Mucosa of descending colon (tissue), 3 donors: ENCODE measurements at regions not wholly inside any gene's neighbourhood (a gene's known extent, or its start where the extent isn't known, plus 50 kb on each side); places are given as distances from the start of the nearest gene placed in this dataset.
"Not testable (repeated sequence)": the region's sequence is repeated elsewhere in the genome, so short reads cannot be mapped to it uniquely, and the experiment has no call there.

Source experiments
- ATAC-seq: fragments of 200-7000 bp; cut with Tn5 transposase; one replicate; pipeline ENCODE4 v1.9.1; 2020; ENCODE audit warnings: mild to moderate bottlenecking, moderate library complexity
- DNase-seq, 3 donors: peaks; one replicate each; pipeline ENCODE4 v3.0.0-alpha.2; 2020
- H3K36me3 ChIP-seq: fragments of 200-600 bp; one replicate; pipeline ENCODE4 v1.8.0; 2021; ENCODE audit warnings: low read depth, mild to moderate bottlenecking
- H3K4me1 ChIP-seq: fragments of 200-600 bp; one replicate; pipeline ENCODE4 v1.8.0; 2021; ENCODE audit warnings: low read depth, mild to moderate bottlenecking
- H3K4me3 ChIP-seq: fragments of 200-600 bp; one replicate; pipeline ENCODE4 v1.8.0; 2021; ENCODE audit warnings: mild to moderate bottlenecking
- H3K9me3 ChIP-seq: fragments of 200-600 bp; one replicate; pipeline ENCODE4 v1.8.0; 2021; ENCODE audit warnings: mild to moderate bottlenecking
- CTCF ChIP-seq: fragments of 200-600 bp; IDR thresholded peaks from one replicate; pipeline ENCODE4 v1.8.0; 2022; ENCODE audit warnings: antibody characterized with exemption, mild to moderate bottlenecking
- intact Hi-C, 2 donors: fragments of 100-400 bp; cut with DNase I in 1 of 2; cut with micrococcal nuclease in 1 of 2; formaldehyde crosslinking; loops; one replicate each; pipeline versions ENCODE4 v1.11.0 to v1.11.1; 2022; cut with DNase I, micrococcal nuclease
- donor health status: DM: no; HTN: no; CAD: no; lungs with moderate emphysema.
- donor health status: DM: no; HTN: no; CAD: no.
- donor health status: DM: no; HTN: yes; CAD: no.

- no peak for TF ChIP-seq CTCF
- intact Hi-C loops, result no loop called here
- Histone ChIP-seq H3K4me1 (no peaks in the 10 kb centered on the region), H3K36me3 (no peaks in the 10 kb centered on the region), H3K9me3 (no peaks in the 10 kb centered on the region), H3K4me3 (no peak overlapping the region)
- DNase-seq (no peak), ATAC-seq (no peak)
Observed at GRCh38 chr3:130800829-130801228, 54.2 kb upstream of the PIK3R4 start.

- Histone ChIP-seq H3K4me3 (no peak overlapping the region), H3K36me3 (no peaks in the 10 kb centered on the region), H3K9me3 (no peaks in the 10 kb centered on the region), H3K4me1 (no peaks in the 10 kb centered on the region)
- no peak for DNase-seq
- intact Hi-C loops, result no loop called here
- no peak for ATAC-seq
- TF ChIP-seq CTCF, result no peak
Observed at GRCh38 chr3:130801473-130801872, 54.8 kb upstream of the PIK3R4 start.

GRCh38 chr3:130811557-130811956, 64.9 kb upstream of the PIK3R4 start:
- intact Hi-C loops, result no loop called here
- Histone ChIP-seq H3K4me3 (no peak overlapping the region), H3K9me3 (no peaks in the 10 kb centered on the region), H3K4me1 (peaks cover 2% of the 10 kb centered on the region), H3K36me3 (no peaks in the 10 kb centered on the region)
- ATAC-seq (no peak), DNase-seq (no peak)
- no peak for TF ChIP-seq CTCF

- DNase-seq (no peak), ATAC-seq (no peak)
- no peaks in the 10 kb centered on the region for H3K36me3 ChIP-seq
- no peak for TF ChIP-seq CTCF
- H3K4me1 ChIP-seq, result peaks cover 4% of the 10 kb centered on the region
- H3K4me3 ChIP-seq, result no peak overlapping the region
- intact Hi-C loops, result no loop called here
- H3K9me3 ChIP-seq, result no peaks in the 10 kb centered on the region
Observed at GRCh38 chr3:130814691-130815472, 68.3 kb upstream of the PIK3R4 start.

GRCh38 chr3:130816561-130817445, 70.2 kb upstream of the PIK3R4 start:
- no peaks in the 10 kb centered on the region for H3K9me3 ChIP-seq
- TF ChIP-seq CTCF, result no peak
- H3K4me1 ChIP-seq, result peaks cover 4% of the 10 kb centered on the region
- DNase-seq, result no peak
- ATAC-seq, result no peak
- H3K36me3 ChIP-seq, result no peaks in the 10 kb centered on the region
- intact Hi-C loops, result no loop called here
- H3K4me3 ChIP-seq, result no peak overlapping the region

GRCh38 chr3:130818066-130818465, 71.4 kb upstream of the PIK3R4 start:
- ATAC-seq (peak; percentile 32), DNase-seq (peak in 2 of 3 donors; percentile 45 to 48)
- H3K36me3 ChIP-seq, H3K9me3 ChIP-seq, H3K4me3 ChIP-seq, H3K4me1 ChIP-seq, intact Hi-C loops: not testable (repeated sequence)
